OCI-LY7 (cell line): ENCODE measurements at regions not wholly inside any gene's neighbourhood (a gene's known extent, or its start where the extent isn't known, plus 50 kb on each side); places are given as distances from the start of the nearest gene placed in this dataset.

ENCODE experiments used
- EZH2phosphoT487 ChIP-seq: fragments of 200-600 bp; sonication (generic); IDR thresholded peaks from 2 replicates; pipeline ENCODE4 v1.6.1; 2018; ENCODE audit warnings: low read depth, borderline replicate concordance, mild to moderate bottlenecking, mixed run types, antibody characterized with exemption, low read length, moderate library complexity, mixed read lengths
- TF ChIP-seq, protein P1 (sequence below): fragments of 200-600 bp; sonication (generic); conservative IDR thresholded peaks from 2 replicates; pipeline ENCODE4 v1.5.1; 2014; ENCODE audit warnings: mild to moderate bottlenecking, antibody characterized with exemption, low read length, moderate library complexity, mixed read lengths

DNA sequence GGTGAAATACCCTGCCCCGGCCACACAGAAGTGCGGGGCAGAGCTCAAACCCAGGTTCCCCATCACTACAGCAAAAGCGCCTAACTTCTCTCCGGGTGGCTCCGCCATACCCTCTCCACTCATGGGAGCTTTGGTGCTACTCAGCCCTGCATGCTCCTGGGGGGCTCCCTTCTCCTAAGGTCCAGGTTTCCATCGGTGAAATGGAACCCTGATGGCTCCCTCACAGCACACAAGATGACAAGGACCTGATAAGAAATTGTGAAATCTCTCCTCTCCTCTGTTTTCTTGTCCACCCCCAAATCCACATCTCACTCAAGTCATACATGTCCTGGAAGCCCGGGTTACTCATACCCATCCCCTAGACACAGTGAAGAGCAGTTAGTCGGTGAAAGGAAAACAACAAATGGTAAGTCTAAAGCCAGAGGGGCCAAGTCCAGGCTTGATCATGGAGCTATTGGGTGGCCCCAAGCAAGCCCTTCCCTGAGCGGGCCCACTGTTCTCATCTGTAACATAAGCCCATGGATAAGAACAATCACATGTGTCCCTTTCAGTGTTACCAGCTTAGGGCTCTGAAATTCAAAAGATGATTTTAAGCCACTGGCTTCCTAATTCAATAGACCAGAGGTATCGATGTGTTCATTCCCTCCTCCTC lies 317.5 kb downstream of the BCL11B start:
- TF ChIP-seq, protein P1, sequence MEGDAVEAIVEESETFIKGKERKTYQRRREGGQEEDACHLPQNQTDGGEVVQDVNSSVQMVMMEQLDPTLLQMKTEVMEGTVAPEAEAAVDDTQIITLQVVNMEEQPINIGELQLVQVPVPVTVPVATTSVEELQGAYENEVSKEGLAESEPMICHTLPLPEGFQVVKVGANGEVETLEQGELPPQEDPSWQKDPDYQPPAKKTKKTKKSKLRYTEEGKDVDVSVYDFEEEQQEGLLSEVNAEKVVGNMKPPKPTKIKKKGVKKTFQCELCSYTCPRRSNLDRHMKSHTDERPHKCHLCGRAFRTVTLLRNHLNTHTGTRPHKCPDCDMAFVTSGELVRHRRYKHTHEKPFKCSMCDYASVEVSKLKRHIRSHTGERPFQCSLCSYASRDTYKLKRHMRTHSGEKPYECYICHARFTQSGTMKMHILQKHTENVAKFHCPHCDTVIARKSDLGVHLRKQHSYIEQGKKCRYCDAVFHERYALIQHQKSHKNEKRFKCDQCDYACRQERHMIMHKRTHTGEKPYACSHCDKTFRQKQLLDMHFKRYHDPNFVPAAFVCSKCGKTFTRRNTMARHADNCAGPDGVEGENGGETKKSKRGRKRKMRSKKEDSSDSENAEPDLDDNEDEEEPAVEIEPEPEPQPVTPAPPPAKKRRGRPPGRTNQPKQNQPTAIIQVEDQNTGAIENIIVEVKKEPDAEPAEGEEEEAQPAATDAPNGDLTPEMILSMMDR: no peak
- TF ChIP-seq EZH2phosphoT487: no peak
